Adrenal gland (tissue), 9 donors: ENCODE measurements at regions not wholly inside any gene's neighbourhood (a gene's known extent, or its start where the extent isn't known, plus 50 kb on each side); places are given as distances from the start of the nearest gene placed in this dataset.
"Not testable (repeated sequence)": the region's sequence is repeated elsewhere in the genome, so short reads cannot be mapped to it uniquely, and the experiment has no call there.

Source experiments
- DNase-seq, 7 donors: peaks; one replicate each; pipeline ENCODE4 v3.0.0-alpha.2; 2019 to 2020
- H3K27ac ChIP-seq, 5 donors: fragments of 200-600 bp; sonication (generic) in 4 of 5; 1 replicate in 3 of 5; 2 replicates in 2 of 5; pipeline versions ENCODE4 v1.5.1 to v1.8.0; 2016 to 2020; ENCODE audit warnings: mild to moderate bottlenecking in 1 of 5
- H3K27me3 ChIP-seq: fragments of 200-600 bp; 2 replicates; pipeline ENCODE4 v1.8.0; 2021
- H3K36me3 ChIP-seq, 2 donors: fragments of 200-600 bp; replicated peaks in 1 of 2; 1 replicate in 1 of 2; 2 replicates in 1 of 2; pipeline versions ENCODE4 v1.5.1 to v1.8.0; 2018 to 2022
- H3K4me1 ChIP-seq, 2 donors: fragments of 200-600 bp; replicated peaks in 1 of 2; 1 replicate in 1 of 2; 2 replicates in 1 of 2; pipeline versions ENCODE4 v1.5.1 to v1.8.0; 2018 to 2021
- H3K4me3 ChIP-seq, 4 donors: fragments of 200-600 bp; sonication (generic) in 3 of 4; one replicate each; pipeline ENCODE4 v1.5.1; 2016 to 2018
- H3K9me3 ChIP-seq, 3 donors: fragments of 200-600 bp; sonication (generic) in 1 of 3; replicated peaks in 1 of 3; 1 replicate in 2 of 3; 2 replicates in 1 of 3; pipeline versions ENCODE4 v1.5.1 to v1.8.0; 2016 to 2021
- CTCF ChIP-seq, 6 experiments: fragments of 450-650 bp in 4 of 6; fragments of 200-600 bp in 2 of 6; sonication (generic) in 1 of 6; IDR thresholded peaks; 1 replicate in 5 of 6; 2 replicates in 1 of 6; pipeline versions ENCODE4 v1.5.1 to v1.8.0; 2016 to 2021; ENCODE audit warnings: antibody characterized with exemption in 6 of 6, mild to moderate bottlenecking in 2 of 6, moderate library complexity in 1 of 6
- POLR2A ChIP-seq, 2 donors: fragments of 450-650 bp; IDR thresholded peaks; one replicate each; pipeline ENCODE4 v1.6.1; 2017; ENCODE audit warnings: antibody characterized with exemption in 2 of 2, mild to moderate bottlenecking in 2 of 2, moderate library complexity in 1 of 2
- WGBS, 4 donors: extraction: QIAGEN DNeasy Blood & Tissue Kit in 2 of 4; methylation state at CpG; one replicate each; pipeline versions ENCODE4 v1.1.5 to v1.1.7; 2013 to 2017; 5-methylcytosine and 5-hydroxymethylcytosine counted together
- intact Hi-C, 2 donors: fragments of 100-400 bp; cut with DNase I; formaldehyde crosslinking; loops; one replicate each; pipeline versions ENCODE4 v1.14.1 to v1.15.0; 2022 to 2023
- donor health status: healthy with polysubstance abuse.
- donor health status: Bipolar disorder and iron deficiency.
- donor health status: DM: yes; HTN: yes; CAD: no.
- donor health status: DM: no; HTN: no; CAD: no.
- donor health status: DM: no; HTN: no; CAD: no.

- TF ChIP-seq CTCF (IDR thresholded peaks at IDR 0.05) (no peak), POLR2A (IDR thresholded peaks at IDR 0.05) (no peak)
- WGBS, 4 donors, result 84 to 100% (median 89%) methylated on average over 1 of the region's 1 CpG
- Histone ChIP-seq H3K27ac (no peak overlapping the region), H3K9me3 (no peaks in the 10 kb centered on the region), H3K4me3 (no peak overlapping the region), H3K36me3 (no peaks in the 10 kb centered on the region), H3K4me1 (no peaks in the 10 kb centered on the region), H3K27me3 (no peaks in the 10 kb centered on the region)
- intact Hi-C loops, result no loop called here
- no peak for DNase-seq
Observed at GRCh38 chr4:95939141-95939540, 99.2 kb downstream of the PDHA2 start.

GRCh38 chr4:95949136-95949765 lies 109.4 kb downstream of the PDHA2 start:
- 27 to 39% (median 33%) methylated on average over 3 of the region's 3 CpGs for WGBS, 4 donors
- TF ChIP-seq POLR2A (IDR thresholded peaks at IDR 0.05), result no peak
- TF ChIP-seq CTCF (IDR thresholded peaks at IDR 0.05), result no peak
- no peaks in the 10 kb centered on the region for H3K27me3 ChIP-seq
- intact Hi-C loops, result no loop called here
- peak in 5 of 7 donors; percentile 9 to 39 (median 17) for DNase-seq
- H3K9me3 ChIP-seq, result no peaks in the 10 kb centered on the region
- H3K4me1 ChIP-seq, result peaks cover 0 to 9% of the 10 kb centered on the region in 2 donors
- no peak overlapping the region for H3K4me3 ChIP-seq
- H3K27ac ChIP-seq, result no peak overlapping the region
- H3K36me3 ChIP-seq, result no peaks in the 10 kb centered on the region

- H3K27me3 ChIP-seq, result no peaks in the 10 kb centered on the region
- no peak for TF ChIP-seq POLR2A (IDR thresholded peaks at IDR 0.05)
- TF ChIP-seq CTCF (IDR thresholded peaks at IDR 0.05), result no peak
- no peak overlapping the region for H3K4me3 ChIP-seq
- H3K4me1 ChIP-seq, result peaks cover 0 to 9% of the 10 kb centered on the region in 2 donors
- 90 to 94% (median 92%) methylated on average over 1 of the region's 1 CpG for WGBS, 4 donors
- H3K9me3 ChIP-seq, result no peaks in the 10 kb centered on the region
- intact Hi-C loops, result no loop called here
- no peak overlapping the region for H3K27ac ChIP-seq
- H3K36me3 ChIP-seq, result no peaks in the 10 kb centered on the region
- no peak for DNase-seq
Observed at GRCh38 chr4:95949808-95950207, 109.9 kb downstream of the PDHA2 start.

GRCh38 chr4:95952538-95952937 lies 112.6 kb downstream of the PDHA2 start:
- H3K9me3 ChIP-seq, DNase-seq, intact Hi-C loops, H3K27ac ChIP-seq, H3K36me3 ChIP-seq, H3K4me1 ChIP-seq, H3K27me3 ChIP-seq, H3K4me3 ChIP-seq: not testable (repeated sequence)
- WGBS, 4 donors, result 38 to 66% (median 49%) methylated on average over 2 of the region's 2 CpGs

- WGBS, 4 donors, result 84 to 97% (median 95%) methylated on average over 1 of the region's 1 CpG
- no peaks in the 10 kb centered on the region for H3K4me1 ChIP-seq
- no peak overlapping the region for H3K4me3 ChIP-seq
- H3K36me3 ChIP-seq, result no peaks in the 10 kb centered on the region
- H3K27me3 ChIP-seq, result no peaks in the 10 kb centered on the region
- intact Hi-C loops, result no loop called here
- no peaks in the 10 kb centered on the region for H3K9me3 ChIP-seq
- no peak for DNase-seq
- TF ChIP-seq POLR2A (IDR thresholded peaks at IDR 0.05), result no peak
- TF ChIP-seq CTCF (IDR thresholded peaks at IDR 0.05), result no peak
- H3K27ac ChIP-seq, result no peak overlapping the region
Observed at GRCh38 chr4:95956094-95956493, 116.2 kb downstream of the PDHA2 start.
